Transverse colon (tissue), 4 donors: ENCODE measurements at regions not wholly inside any gene's neighbourhood (a gene's known extent, or its start where the extent isn't known, plus 50 kb on each side); places are given as distances from the start of the nearest gene placed in this dataset.

Source experiments
- POLR2AphosphoS5 ChIP-seq, 3 donors: sonication (generic); formaldehyde crosslinking; IDR thresholded peaks; one replicate each; pipeline ENCODE4 v1.6.1; 2016; ENCODE audit warnings: antibody characterized with exemption in 3 of 3
- TF ChIP-seq, protein P1 (sequence below), 5 experiments: fragments of 200-600 bp in 3 of 5; fragments of 450-650 bp in 2 of 5; sonication (generic) in 3 of 5; IDR thresholded peaks; 1 replicate in 2 of 5; 2 replicates in 3 of 5; pipeline ENCODE4 v1.5.1; 2016 to 2017; ENCODE audit warnings: antibody characterized with exemption in 5 of 5, inconsistent platforms in 3 of 5, mild to moderate bottlenecking in 2 of 5, moderate library complexity in 1 of 5

GRCh38 chr10:78186572-78186971, 152.9 kb downstream of the RPS24 start:
- TF ChIP-seq, protein P1, sequence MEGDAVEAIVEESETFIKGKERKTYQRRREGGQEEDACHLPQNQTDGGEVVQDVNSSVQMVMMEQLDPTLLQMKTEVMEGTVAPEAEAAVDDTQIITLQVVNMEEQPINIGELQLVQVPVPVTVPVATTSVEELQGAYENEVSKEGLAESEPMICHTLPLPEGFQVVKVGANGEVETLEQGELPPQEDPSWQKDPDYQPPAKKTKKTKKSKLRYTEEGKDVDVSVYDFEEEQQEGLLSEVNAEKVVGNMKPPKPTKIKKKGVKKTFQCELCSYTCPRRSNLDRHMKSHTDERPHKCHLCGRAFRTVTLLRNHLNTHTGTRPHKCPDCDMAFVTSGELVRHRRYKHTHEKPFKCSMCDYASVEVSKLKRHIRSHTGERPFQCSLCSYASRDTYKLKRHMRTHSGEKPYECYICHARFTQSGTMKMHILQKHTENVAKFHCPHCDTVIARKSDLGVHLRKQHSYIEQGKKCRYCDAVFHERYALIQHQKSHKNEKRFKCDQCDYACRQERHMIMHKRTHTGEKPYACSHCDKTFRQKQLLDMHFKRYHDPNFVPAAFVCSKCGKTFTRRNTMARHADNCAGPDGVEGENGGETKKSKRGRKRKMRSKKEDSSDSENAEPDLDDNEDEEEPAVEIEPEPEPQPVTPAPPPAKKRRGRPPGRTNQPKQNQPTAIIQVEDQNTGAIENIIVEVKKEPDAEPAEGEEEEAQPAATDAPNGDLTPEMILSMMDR (IDR thresholded peaks at IDR 0.05) = no peak
- no peak for TF ChIP-seq POLR2AphosphoS5 (IDR thresholded peaks at IDR 0.05)
